Esophagus squamous epithelium (tissue), 5 donors: ENCODE measurements at regions not wholly inside any gene's neighbourhood (a gene's known extent, or its start where the extent isn't known, plus 50 kb on each side); places are given as distances from the start of the nearest gene placed in this dataset.

ENCODE experiments used
- DNase-seq: peaks from one replicate; lab custom pipeline; 2025; lab: John Stamatoyannopoulos, UW
- H3K27ac ChIP-seq, 4 donors: fragments of 200-600 bp; sonication (generic); one replicate each; pipeline ENCODE4 v1.5.1; 2016 to 2019; ENCODE audit warnings: mild to moderate bottlenecking in 1 of 4
- H3K27me3 ChIP-seq, 4 donors: fragments of 200-600 bp; sonication (generic); 1 replicate in 3 of 4; 2 replicates in 1 of 4; pipeline versions ENCODE4 v1.5.1 to v1.6.0; 2017 to 2021; ENCODE audit warnings: antibody characterized with exemption in 1 of 4
- H3K36me3 ChIP-seq, 3 donors: fragments of 200-600 bp; sonication (generic); one replicate each; pipeline ENCODE4 v1.5.1; 2016 to 2019
- H3K4me1 ChIP-seq, 3 donors: fragments of 200-600 bp; sonication (generic); one replicate each; pipeline ENCODE4 v1.5.1; 2017 to 2019
- H3K4me3 ChIP-seq, 4 donors: fragments of 200-600 bp; sonication (generic); 1 replicate in 3 of 4; 2 replicates in 1 of 4; pipeline ENCODE4 v1.5.1; 2016 to 2019; ENCODE audit warnings: mild to moderate bottlenecking in 2 of 4, moderate library complexity in 1 of 4
- H3K9me3 ChIP-seq, 3 donors: fragments of 200-600 bp; sonication (generic); one replicate each; pipeline ENCODE4 v1.5.1; 2016 to 2019
- POLR2A ChIP-seq, 4 donors: fragments of 450-650 bp; IDR thresholded peaks; one replicate each; pipeline ENCODE4 v1.6.1; 2017; ENCODE audit warnings: antibody characterized with exemption in 4 of 4, mild to moderate bottlenecking in 4 of 4, moderate library complexity in 3 of 4
- WGBS, 2 donors: methylation state at CpG; one replicate each; pipeline ENCODE4 v1.1.5; 2018; 5-methylcytosine and 5-hydroxymethylcytosine counted together
- intact Hi-C: fragments of 100-400 bp; cut with DNase I; formaldehyde crosslinking; loops from one replicate; pipeline ENCODE4 v1.15.0; 2022
- TF ChIP-seq, protein P1 (sequence below), 6 experiments: fragments of 450-650 bp in 4 of 6; fragments of 200-600 bp in 2 of 6; sonication (generic) in 2 of 6; IDR thresholded peaks; one replicate each; pipeline ENCODE4 v1.5.1; 2016 to 2019; ENCODE audit warnings: antibody characterized with exemption in 6 of 6, mild to moderate bottlenecking in 4 of 6, moderate library complexity in 4 of 6
- donor health status: DM: yes; HTN: yes; CAD: no.

DNA sequence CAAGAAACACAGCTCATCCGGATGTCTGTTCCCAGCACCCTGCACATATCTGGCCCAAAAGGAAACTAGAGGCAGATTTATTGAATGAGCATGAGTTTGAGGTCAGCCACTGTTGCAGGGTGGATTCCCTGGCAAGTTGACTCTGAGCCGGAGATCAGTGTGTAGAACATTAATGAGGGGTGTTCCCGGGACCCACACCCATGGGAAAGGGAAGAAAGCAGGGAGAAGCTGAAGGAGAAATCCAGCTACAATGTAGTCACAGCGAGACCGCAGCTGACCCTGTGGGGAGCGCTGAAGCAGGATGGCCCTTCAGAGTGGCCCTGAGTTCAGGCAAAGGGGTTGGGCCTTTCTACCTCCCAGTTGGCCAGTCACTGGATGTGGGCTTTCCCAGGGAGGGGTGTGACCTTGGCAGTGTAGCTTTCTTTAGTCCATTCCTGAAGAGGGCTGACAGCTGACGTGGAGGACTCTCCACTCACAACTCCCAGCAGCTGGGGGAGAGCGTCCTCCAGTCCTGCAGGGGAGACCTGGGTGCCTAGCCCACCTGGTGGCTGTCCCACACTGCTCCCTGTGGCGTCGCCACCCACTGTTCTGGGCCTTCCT is 324.2 kb upstream of the ZMIZ1 start:
- WGBS, 2 donors: 78 to 81% methylated on average over 6 to 7 of the region's 10 CpGs
- peak overlapping the region in 1 of 4 donors; percentile 5 for H3K27ac ChIP-seq
- intact Hi-C loops: no loop called here
- no peak overlapping the region for H3K4me3 ChIP-seq
- H3K4me1 ChIP-seq: peaks cover 0 to 36% (median 13%) of the 10 kb centered on the region in 3 donors
- no peaks in the 10 kb centered on the region for H3K36me3 ChIP-seq
- peaks cover 0 to 17% (median 0%) of the 10 kb centered on the region in 4 donors for H3K27me3 ChIP-seq
- H3K9me3 ChIP-seq: no peaks in the 10 kb centered on the region
- TF ChIP-seq POLR2A (IDR thresholded peaks at IDR 0.05): no peak
- TF ChIP-seq, protein P1, sequence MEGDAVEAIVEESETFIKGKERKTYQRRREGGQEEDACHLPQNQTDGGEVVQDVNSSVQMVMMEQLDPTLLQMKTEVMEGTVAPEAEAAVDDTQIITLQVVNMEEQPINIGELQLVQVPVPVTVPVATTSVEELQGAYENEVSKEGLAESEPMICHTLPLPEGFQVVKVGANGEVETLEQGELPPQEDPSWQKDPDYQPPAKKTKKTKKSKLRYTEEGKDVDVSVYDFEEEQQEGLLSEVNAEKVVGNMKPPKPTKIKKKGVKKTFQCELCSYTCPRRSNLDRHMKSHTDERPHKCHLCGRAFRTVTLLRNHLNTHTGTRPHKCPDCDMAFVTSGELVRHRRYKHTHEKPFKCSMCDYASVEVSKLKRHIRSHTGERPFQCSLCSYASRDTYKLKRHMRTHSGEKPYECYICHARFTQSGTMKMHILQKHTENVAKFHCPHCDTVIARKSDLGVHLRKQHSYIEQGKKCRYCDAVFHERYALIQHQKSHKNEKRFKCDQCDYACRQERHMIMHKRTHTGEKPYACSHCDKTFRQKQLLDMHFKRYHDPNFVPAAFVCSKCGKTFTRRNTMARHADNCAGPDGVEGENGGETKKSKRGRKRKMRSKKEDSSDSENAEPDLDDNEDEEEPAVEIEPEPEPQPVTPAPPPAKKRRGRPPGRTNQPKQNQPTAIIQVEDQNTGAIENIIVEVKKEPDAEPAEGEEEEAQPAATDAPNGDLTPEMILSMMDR (IDR thresholded peaks at IDR 0.05): no peak
- DNase-seq: no peak

DNA sequence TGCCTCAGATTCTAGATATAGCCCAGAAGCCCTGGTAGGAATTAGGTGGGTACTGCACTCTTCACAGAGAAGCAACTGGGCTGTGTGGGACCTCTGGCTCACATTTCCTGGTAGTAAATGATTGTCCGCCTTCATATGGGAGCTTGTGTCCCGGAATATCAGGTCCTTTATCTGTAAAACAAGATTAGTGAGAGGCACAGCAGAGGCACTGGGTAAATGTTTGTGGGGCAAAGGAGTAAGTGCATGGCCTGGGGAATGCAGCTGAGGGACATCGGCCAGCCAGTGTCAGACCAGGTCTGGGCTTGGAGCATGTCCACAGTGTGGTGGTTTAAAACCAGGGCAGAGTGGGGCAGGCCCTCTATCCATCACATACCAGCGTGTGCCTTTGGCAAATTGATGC is 323.3 kb upstream of the ZMIZ1 start:
- Histone ChIP-seq H3K9me3 (no peaks in the 10 kb centered on the region), H3K4me3 (no peak overlapping the region), H3K27ac (no peak overlapping the region), H3K36me3 (no peaks in the 10 kb centered on the region), H3K27me3 (peaks cover 0 to 9% (median 0%) of the 10 kb centered on the region in 4 donors), H3K4me1 (peaks cover 0 to 36% (median 13%) of the 10 kb centered on the region in 3 donors)
- no peak for DNase-seq
- WGBS, 2 donors: 81 to 83% methylated on average over 2 of the region's 4 CpGs
- TF ChIP-seq POLR2A (IDR thresholded peaks at IDR 0.05): no peak
- TF ChIP-seq, protein P1 (IDR thresholded peaks at IDR 0.05): no peak
- intact Hi-C loops: no loop called here

DNA sequence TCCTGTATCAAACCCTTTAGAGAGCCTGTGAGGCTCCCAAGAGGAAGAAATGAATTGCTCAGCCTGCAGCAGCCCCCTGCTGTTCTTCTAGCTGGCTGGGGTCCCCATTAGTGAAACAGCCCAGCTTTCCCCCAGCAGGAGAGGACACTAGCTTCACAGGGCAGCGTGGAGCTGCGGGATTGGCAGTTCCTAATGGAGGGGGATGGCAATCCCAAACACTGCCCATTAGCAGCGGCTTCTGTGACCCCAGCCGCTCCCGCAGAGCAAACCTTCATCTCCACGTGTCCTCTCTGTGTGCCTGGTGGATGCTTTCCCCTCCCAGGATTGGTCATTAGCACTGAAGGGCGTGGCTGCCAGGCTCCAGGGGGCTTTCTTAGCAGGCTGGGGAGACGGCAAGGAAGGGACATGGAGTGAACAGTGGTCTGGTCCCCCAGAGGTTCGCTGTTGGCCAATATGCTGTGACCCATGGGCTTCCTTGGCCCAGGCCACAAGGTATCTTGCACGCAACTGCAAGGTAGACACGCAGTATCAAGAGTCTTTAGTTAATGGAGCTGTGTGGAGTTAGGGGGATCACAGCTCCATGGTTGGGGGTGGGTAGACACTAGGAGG is 322.5 kb upstream of the ZMIZ1 start:
- H3K36me3 ChIP-seq: no peaks in the 10 kb centered on the region
- DNase-seq: no peak
- no peaks in the 10 kb centered on the region for H3K9me3 ChIP-seq
- no peak overlapping the region for H3K27ac ChIP-seq
- intact Hi-C loops: no loop called here
- no peak for TF ChIP-seq POLR2A (IDR thresholded peaks at IDR 0.05)
- TF ChIP-seq, protein P1 (IDR thresholded peaks at IDR 0.05): no peak
- H3K27me3 ChIP-seq: peaks cover 0 to 11% (median 0%) of the 10 kb centered on the region in 4 donors
- H3K4me3 ChIP-seq: no peak overlapping the region
- 85 to 92% methylated on average over 4 to 5 of the region's 11 CpGs for WGBS, 2 donors
- peaks cover 0 to 34% (median 10%) of the 10 kb centered on the region in 3 donors for H3K4me1 ChIP-seq

DNA sequence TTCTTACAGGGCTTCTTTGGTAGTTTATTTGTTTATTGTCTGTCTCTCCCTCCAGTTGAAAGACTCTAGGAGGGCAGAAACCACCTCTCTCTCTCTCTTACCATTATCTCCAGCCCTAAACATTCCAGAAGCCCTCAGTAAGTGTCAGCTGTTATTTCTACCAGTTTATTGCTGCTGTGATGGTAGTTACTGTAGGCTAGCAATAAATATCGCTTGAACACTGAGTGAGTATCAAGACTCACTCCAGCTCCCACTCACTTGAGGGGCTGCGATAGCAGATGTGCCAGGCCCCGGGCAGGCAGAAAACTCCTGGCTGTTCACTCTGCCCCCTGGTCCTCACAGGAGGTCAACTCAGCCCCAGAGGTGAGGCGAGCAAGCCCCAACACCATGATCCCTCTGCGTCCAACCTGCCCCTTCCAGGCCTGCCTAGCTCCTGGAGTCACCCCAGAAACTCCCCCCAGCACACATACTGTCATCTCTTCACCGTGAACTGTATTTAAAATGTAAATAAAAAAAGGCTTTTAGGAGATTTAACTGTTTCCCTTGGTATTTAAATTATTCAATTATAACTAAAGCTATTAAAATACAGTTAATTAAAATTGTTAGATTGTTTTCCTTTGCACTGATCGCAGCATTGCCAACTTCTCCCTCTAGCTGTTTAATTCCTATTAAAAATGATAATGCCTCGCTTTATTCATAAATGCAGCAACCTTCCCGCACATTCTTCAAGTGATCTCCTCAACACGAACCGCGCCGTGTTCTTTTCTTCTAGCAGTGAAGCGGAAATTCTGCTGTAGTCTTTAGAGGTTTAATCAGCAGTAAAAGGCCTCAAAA is 321.1 kb upstream of the ZMIZ1 start:
- no peak for DNase-seq
- Histone ChIP-seq H3K27ac (no peak overlapping the region), H3K27me3 (peaks cover 0 to 24% (median 0%) of the 10 kb centered on the region in 4 donors), H3K4me3 (no peak overlapping the region), H3K36me3 (no peaks in the 10 kb centered on the region), H3K9me3 (no peaks in the 10 kb centered on the region), H3K4me1 (peaks cover 0 to 23% (median 5%) of the 10 kb centered on the region in 3 donors)
- WGBS, 2 donors: 88 to 91% methylated on average over 13 to 14 of the region's 14 CpGs
- intact Hi-C loops: no loop called here
- TF ChIP-seq, protein P1 (IDR thresholded peaks at IDR 0.05): no peak
- TF ChIP-seq POLR2A (IDR thresholded peaks at IDR 0.05): no peak

DNA sequence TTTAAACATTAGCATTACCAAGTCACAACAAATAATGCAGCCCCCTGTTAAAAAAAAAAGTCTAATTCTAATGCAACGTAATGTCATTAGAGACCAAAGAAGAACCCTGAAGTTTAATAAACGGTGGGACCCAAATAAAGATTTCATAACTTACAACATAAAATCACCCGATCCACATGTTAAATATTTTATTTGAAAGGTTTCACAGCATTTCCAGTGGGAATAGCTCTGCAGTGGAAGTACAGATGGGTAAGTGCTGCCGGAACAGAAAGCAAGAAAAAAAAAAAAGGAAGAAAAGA is 320.6 kb upstream of the ZMIZ1 start:
- no peak overlapping the region for H3K27ac ChIP-seq
- H3K4me1 ChIP-seq: peaks cover 0 to 17% (median 5%) of the 10 kb centered on the region in 3 donors
- H3K4me3 ChIP-seq: no peak overlapping the region
- intact Hi-C loops: no loop called here
- peaks cover 0 to 30% (median 0%) of the 10 kb centered on the region in 4 donors for H3K27me3 ChIP-seq
- no peak for DNase-seq
- no peak for TF ChIP-seq POLR2A (IDR thresholded peaks at IDR 0.05)
- TF ChIP-seq, protein P1 (IDR thresholded peaks at IDR 0.05): no peak
- 85 to 89% methylated on average over 4 of the region's 4 CpGs for WGBS, 2 donors
- H3K36me3 ChIP-seq: no peaks in the 10 kb centered on the region
- H3K9me3 ChIP-seq: no peaks in the 10 kb centered on the region
